ENCODE measurements at regions not wholly inside any gene's neighbourhood (a gene's known extent, or its start where the extent isn't known, plus 50 kb on each side); places are given as distances from the start of the nearest gene placed in this dataset.

- TF ChIP-seq CTCF (IDR thresholded peaks at IDR 0.05): no peak
- TF ChIP-seq POLR2AphosphoS5 (IDR thresholded peaks at IDR 0.05): no peak
Observed at GRCh38 chr16:79334127-79334526, 266.4 kb downstream of the MAF start.
